Hepatocyte (in vitro differentiated cells): ENCODE measurements at regions not wholly inside any gene's neighbourhood (a gene's known extent, or its start where the extent isn't known, plus 50 kb on each side); places are given as distances from the start of the nearest gene placed in this dataset.

Experiments used
- DNase-seq: peaks from one replicate; pipeline ENCODE4 v3.0.0-alpha.2; 2016; ENCODE audit warnings: low spot score
- H2AFZ ChIP-seq: fragments of 200-600 bp; sonication (generic); 2 replicates; pipeline ENCODE4 v1.6.0; 2016; ENCODE audit warnings: antibody characterized with exemption, mild to moderate bottlenecking
- H3K27ac ChIP-seq: fragments of 200-600 bp; sonication (generic); 2 replicates; pipeline ENCODE4 v1.5.1; 2016; ENCODE audit warnings: mild to moderate bottlenecking
- H3K27me3 ChIP-seq: fragments of 200-600 bp; sonication (generic); 2 replicates; pipeline ENCODE4 v1.6.1; 2016
- H3K36me3 ChIP-seq: fragments of 200-600 bp; sonication (generic); replicated peaks from 2 replicates; pipeline ENCODE4 v1.5.1; 2016; ENCODE audit warnings: low read depth; ENCODE audit not compliant: insufficient read depth
- H3K4me1 ChIP-seq: fragments of 200-600 bp; sonication (generic); 2 replicates; pipeline ENCODE4 v1.5.1; 2016; ENCODE audit warnings: mild to moderate bottlenecking, moderate library complexity; ENCODE audit not compliant: insufficient read depth
- H3K4me2 ChIP-seq: fragments of 200-600 bp; sonication (generic); 2 replicates; pipeline ENCODE4 v1.6.0; 2016
- H3K4me3 ChIP-seq: fragments of 200-600 bp; sonication (generic); 2 replicates; pipeline ENCODE4 v1.5.1; 2016; ENCODE audit warnings: mild to moderate bottlenecking
- H3K79me2 ChIP-seq: fragments of 200-600 bp; sonication (generic); 2 replicates; pipeline ENCODE4 v1.6.0; 2017; ENCODE audit warnings: mild to moderate bottlenecking
- H3K9me2 ChIP-seq: fragments of 200-600 bp; sonication (generic); replicated peaks from 2 replicates; pipeline ENCODE4 v1.6.0; 2017; ENCODE audit warnings: mild to moderate bottlenecking; ENCODE audit not compliant: insufficient read depth
- H3K9me3 ChIP-seq: fragments of 200-600 bp; sonication (generic); 2 replicates; pipeline ENCODE4 v1.5.1; 2016; ENCODE audit warnings: low read depth, mild to moderate bottlenecking
- H4K20me1 ChIP-seq: fragments of 200-600 bp; sonication (generic); 2 replicates; pipeline ENCODE4 v1.6.0; 2016; ENCODE audit warnings: mild to moderate bottlenecking; ENCODE audit not compliant: insufficient read depth, poor library complexity, severe bottlenecking
- EZH2 ChIP-seq: fragments of 200-600 bp; sonication (generic); IDR thresholded peaks from 2 replicates; pipeline ENCODE4 v1.6.1; 2016; ENCODE audit warnings: antibody characterized with exemption, mild to moderate bottlenecking, borderline replicate concordance
- EZH2phosphoT487 ChIP-seq: fragments of 200-600 bp; sonication (generic); IDR thresholded peaks from one replicate; pipeline ENCODE4 v1.6.1; 2018; ENCODE audit warnings: antibody characterized with exemption, mild to moderate bottlenecking, low read depth, moderate library complexity; ENCODE audit not compliant: unreplicated experiment, severe bottlenecking
- WGBS: methylation state at CpG from one replicate; pipeline ENCODE4 v1.1.6; 2016; ENCODE audit warnings: low lambda C conversion rate; ENCODE audit errors: missing lambda C conversion rate; 5-methylcytosine and 5-hydroxymethylcytosine counted together
- TF ChIP-seq, protein P1 (sequence below): fragments of 200-600 bp; sonication (generic); IDR thresholded peaks from 2 replicates; pipeline ENCODE4 v1.5.1; 2016; ENCODE audit warnings: antibody characterized with exemption, mild to moderate bottlenecking; ENCODE audit not compliant: poor library complexity

DNA sequence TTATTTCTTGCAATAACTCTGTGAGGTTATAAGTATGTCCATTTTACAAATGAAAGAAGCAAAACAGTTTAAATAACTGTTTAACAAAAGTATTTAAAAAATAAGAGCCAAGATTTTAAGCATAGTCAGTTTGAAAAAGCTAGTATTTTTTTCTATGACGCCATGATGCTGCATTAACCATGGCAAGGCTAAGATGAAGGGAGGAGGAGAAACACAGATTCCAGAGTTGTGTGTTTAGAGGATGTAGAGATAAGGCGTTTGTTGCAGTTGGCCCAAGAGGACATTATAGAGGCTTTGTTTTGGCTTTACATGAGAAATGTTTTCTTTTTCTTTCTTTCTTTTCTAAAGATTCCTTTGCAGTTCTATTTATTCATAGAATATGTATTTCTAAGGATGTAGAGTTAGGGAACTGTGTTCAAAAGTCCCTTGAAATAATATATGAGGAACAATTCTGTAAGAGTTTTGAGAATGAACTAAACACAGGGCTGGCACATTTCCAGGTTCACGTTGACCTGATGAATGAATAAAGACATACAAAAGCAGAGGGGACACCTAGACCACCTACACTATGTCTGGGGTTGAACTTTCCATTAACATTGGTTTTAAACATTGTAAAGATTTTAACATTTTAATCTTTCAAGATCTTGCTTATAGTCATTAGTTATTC, 244.2 kb downstream of the KCNS3 start:
- Histone ChIP-seq H3K4me1 (no peaks in the 10 kb centered on the region), H4K20me1 (no peaks in the 10 kb centered on the region), H3K9me2 (no peaks in the 10 kb centered on the region), H3K27me3 (peaks cover 4% of the 10 kb centered on the region), H3K4me2 (no peak overlapping the region), H3K27ac (no peak overlapping the region), H3K9me3 (no peaks in the 10 kb centered on the region), H3K36me3 (no peaks in the 10 kb centered on the region), H3K4me3 (no peak overlapping the region), H3K79me2 (no peaks in the 10 kb centered on the region), H2AFZ (no peak overlapping the region)
- TF ChIP-seq EZH2phosphoT487 (no peak), EZH2 (no peak)
- TF ChIP-seq, protein P1, sequence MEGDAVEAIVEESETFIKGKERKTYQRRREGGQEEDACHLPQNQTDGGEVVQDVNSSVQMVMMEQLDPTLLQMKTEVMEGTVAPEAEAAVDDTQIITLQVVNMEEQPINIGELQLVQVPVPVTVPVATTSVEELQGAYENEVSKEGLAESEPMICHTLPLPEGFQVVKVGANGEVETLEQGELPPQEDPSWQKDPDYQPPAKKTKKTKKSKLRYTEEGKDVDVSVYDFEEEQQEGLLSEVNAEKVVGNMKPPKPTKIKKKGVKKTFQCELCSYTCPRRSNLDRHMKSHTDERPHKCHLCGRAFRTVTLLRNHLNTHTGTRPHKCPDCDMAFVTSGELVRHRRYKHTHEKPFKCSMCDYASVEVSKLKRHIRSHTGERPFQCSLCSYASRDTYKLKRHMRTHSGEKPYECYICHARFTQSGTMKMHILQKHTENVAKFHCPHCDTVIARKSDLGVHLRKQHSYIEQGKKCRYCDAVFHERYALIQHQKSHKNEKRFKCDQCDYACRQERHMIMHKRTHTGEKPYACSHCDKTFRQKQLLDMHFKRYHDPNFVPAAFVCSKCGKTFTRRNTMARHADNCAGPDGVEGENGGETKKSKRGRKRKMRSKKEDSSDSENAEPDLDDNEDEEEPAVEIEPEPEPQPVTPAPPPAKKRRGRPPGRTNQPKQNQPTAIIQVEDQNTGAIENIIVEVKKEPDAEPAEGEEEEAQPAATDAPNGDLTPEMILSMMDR = no peak
- DNase-seq = no peak
- WGBS = 60% methylated on average over 3 of the region's 3 CpGs

- Histone ChIP-seq H3K9me3 (no peaks in the 10 kb centered on the region), H4K20me1 (no peaks in the 10 kb centered on the region), H2AFZ (no peak overlapping the region), H3K9me2 (no peaks in the 10 kb centered on the region), H3K79me2 (no peaks in the 10 kb centered on the region), H3K4me1 (no peaks in the 10 kb centered on the region), H3K27me3 (peaks cover 4% of the 10 kb centered on the region), H3K4me2 (no peak overlapping the region), H3K27ac (no peak overlapping the region), H3K4me3 (no peak overlapping the region), H3K36me3 (no peaks in the 10 kb centered on the region)
- no peak for DNase-seq
- WGBS = 68% methylated on average over 3 of the region's 3 CpGs
- TF ChIP-seq EZH2phosphoT487 (no peak), EZH2 (no peak)
- TF ChIP-seq, protein P1 = no peak
These were observed 241.4 kb downstream of the KCNS3 start for GRCh38 chr2:18119883-18120282.

- 68% methylated on average over 5 of the region's 5 CpGs for WGBS
- DNase-seq = no peak
These were observed 240.2 kb downstream of the KCNS3 start for GRCh38 chr2:18118703-18119102.

More at GRCh38 chr2:18118703-18119102, 240.2 kb downstream of the KCNS3 start:
- H3K9me2 ChIP-seq = no peaks in the 10 kb centered on the region
- H2AFZ ChIP-seq = no peak overlapping the region
- TF ChIP-seq, protein P1 = no peak
- TF ChIP-seq EZH2phosphoT487 (no peak), EZH2 (no peak)
- no peaks in the 10 kb centered on the region for H3K79me2 ChIP-seq
- no peak overlapping the region for H3K4me3 ChIP-seq
- H3K9me3 ChIP-seq = no peaks in the 10 kb centered on the region
- no peak overlapping the region for H3K4me2 ChIP-seq
- H3K27me3 ChIP-seq = peaks cover 4% of the 10 kb centered on the region
- H4K20me1 ChIP-seq = no peaks in the 10 kb centered on the region
- no peaks in the 10 kb centered on the region for H3K4me1 ChIP-seq
- H3K27ac ChIP-seq = no peak overlapping the region
- H3K36me3 ChIP-seq = no peaks in the 10 kb centered on the region
